ENCODE measurements at regions not wholly inside any gene's neighbourhood (a gene's known extent, or its start where the extent isn't known, plus 50 kb on each side); places are given as distances from the start of the nearest gene placed in this dataset.
"Not testable (repeated sequence)": the region's sequence is repeated elsewhere in the genome, so short reads cannot be mapped to it uniquely, and the experiment has no call there.

DNA sequence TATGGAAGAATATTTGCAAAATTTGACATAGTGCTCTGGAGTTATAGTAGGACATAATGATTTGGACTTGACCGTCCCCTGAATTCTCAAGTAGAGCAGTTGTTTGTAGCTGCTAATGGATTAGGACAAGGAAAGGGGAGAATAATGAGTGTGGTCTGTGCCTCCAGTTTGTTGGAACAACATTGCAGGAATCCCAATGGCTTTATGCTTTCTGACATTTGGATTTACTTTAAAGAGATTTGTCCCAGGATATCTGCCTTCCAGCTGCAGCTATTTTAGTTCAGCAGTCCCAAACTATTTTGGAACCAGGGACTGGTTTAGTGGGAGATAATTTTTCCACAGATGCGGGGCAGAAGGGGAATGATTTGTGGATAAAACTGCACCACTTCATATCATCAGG is 648.2 kb downstream of the SLCO4C1 start:
- Histone ChIP-seq H3K9me3 (no peaks in the 10 kb centered on the region), H3K36me3 (ENCODE audit: low read depth, missing control alignments) (no peaks in the 10 kb centered on the region), H3K27ac (no peak overlapping the region), H3K4me3 (no peak overlapping the region), H3K4me1 (no peaks in the 10 kb centered on the region), H3K27me3 (no peaks in the 10 kb centered on the region)
- WGBS, 2 donors, result 75 to 85% methylated on average over 2 of the region's 2 CpGs
- TF ChIP-seq, protein P1, sequence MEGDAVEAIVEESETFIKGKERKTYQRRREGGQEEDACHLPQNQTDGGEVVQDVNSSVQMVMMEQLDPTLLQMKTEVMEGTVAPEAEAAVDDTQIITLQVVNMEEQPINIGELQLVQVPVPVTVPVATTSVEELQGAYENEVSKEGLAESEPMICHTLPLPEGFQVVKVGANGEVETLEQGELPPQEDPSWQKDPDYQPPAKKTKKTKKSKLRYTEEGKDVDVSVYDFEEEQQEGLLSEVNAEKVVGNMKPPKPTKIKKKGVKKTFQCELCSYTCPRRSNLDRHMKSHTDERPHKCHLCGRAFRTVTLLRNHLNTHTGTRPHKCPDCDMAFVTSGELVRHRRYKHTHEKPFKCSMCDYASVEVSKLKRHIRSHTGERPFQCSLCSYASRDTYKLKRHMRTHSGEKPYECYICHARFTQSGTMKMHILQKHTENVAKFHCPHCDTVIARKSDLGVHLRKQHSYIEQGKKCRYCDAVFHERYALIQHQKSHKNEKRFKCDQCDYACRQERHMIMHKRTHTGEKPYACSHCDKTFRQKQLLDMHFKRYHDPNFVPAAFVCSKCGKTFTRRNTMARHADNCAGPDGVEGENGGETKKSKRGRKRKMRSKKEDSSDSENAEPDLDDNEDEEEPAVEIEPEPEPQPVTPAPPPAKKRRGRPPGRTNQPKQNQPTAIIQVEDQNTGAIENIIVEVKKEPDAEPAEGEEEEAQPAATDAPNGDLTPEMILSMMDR (IDR thresholded peaks at IDR 0.05), result no peak
- no peak for TF ChIP-seq POLR2A (IDR thresholded peaks at IDR 0.05)
- DNase-seq, result no peak
- intact Hi-C loops (cut with DNase I; ENCODE audit: low total_unique reads), result no loop called here

DNA sequence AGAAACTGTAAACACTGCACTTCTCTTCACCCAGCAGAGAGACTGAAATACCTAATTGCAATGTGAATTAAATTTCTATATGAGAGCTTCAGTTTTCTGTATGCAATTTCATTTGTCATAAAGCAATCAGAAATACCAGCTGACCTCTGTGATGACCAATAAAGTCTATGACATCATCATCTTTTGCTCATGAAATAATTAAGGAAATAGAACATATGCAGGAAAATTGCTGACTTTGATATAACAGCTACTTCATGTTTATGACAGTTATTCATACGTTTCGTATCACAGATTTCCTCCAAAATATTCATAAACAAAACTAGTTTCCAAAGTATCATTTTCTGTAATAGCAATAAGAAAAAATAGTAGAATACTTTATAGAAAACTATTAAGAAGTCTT is 652.3 kb downstream of the SLCO4C1 start:
- WGBS, 2 donors, result 83 to 91% methylated on average over 2 of the region's 2 CpGs
- Histone ChIP-seq H3K4me3 (no peak overlapping the region), H3K9me3 (no peaks in the 10 kb centered on the region), H3K27ac (no peak overlapping the region), H3K36me3 (ENCODE audit: low read depth, missing control alignments) (no peaks in the 10 kb centered on the region), H3K27me3 (no peaks in the 10 kb centered on the region), H3K4me1 (no peaks in the 10 kb centered on the region)
- intact Hi-C loops (cut with DNase I; ENCODE audit: low total_unique reads), result no loop called here
- TF ChIP-seq, protein P1 (IDR thresholded peaks at IDR 0.05), result no peak
- TF ChIP-seq POLR2A (IDR thresholded peaks at IDR 0.05), result no peak
- no peak for DNase-seq

DNA sequence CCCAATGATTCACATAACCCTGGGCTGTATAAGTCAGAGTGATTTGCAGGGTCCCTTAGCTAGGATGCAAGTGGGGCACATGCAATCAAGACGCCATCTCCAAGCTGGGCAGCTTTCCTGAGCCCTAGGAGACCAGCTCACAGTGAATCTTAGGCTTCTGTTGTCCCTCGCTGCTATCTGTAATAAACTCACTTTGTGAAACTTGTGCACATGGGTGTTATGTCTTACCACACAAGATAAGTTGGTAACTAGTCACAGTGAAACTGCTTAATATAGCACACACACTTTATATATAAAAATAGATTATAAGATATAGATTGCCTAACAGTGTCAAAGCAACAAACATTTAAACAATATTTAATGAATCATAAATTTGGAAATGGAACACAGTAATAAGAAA is 658.5 kb downstream of the SLCO4C1 start:
- Histone ChIP-seq H3K9me3 (no peaks in the 10 kb centered on the region), H3K27ac (no peak overlapping the region), H3K27me3 (no peaks in the 10 kb centered on the region), H3K4me3 (no peak overlapping the region), H3K36me3 (ENCODE audit: low read depth, missing control alignments) (no peaks in the 10 kb centered on the region), H3K4me1 (no peaks in the 10 kb centered on the region)
- intact Hi-C loops (cut with DNase I; ENCODE audit: low total_unique reads), result no loop called here
- WGBS, 2 donors, result 94 to 98% methylated on average over 2 of the region's 2 CpGs
- no peak for TF ChIP-seq POLR2A (IDR thresholded peaks at IDR 0.05)
- TF ChIP-seq, protein P1 (IDR thresholded peaks at IDR 0.05), result no peak
- no peak for DNase-seq

DNA sequence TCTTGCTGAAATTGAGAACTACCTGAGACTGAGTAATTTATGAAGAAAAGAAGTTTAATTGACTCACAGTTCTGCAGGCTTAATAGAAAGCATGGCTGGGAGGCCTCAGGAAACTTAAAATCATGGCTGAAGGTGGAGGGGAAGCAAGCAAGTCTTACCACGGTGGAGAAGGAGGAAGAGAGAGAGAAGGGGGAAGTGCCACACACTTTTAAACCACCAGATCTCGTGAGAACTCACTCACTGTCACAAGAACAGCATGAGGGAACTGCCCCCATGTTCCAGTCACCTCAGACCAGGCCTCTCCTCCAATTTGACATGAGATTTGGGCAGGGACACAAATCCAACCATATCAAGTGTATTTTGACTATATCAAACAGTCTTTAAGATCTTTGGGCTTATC is 668.3 kb downstream of the SLCO4C1 start:
- H3K36me3 ChIP-seq (ENCODE audit: low read depth, missing control alignments); H3K9me3 ChIP-seq; H3K4me3 ChIP-seq; H3K27ac ChIP-seq; DNase-seq; H3K27me3 ChIP-seq; intact Hi-C loops (cut with DNase I; ENCODE audit: low total_unique reads); H3K4me1 ChIP-seq: not testable (repeated sequence)
- WGBS, 2 donors, result 45 to 54% methylated on average over 2 of the region's 2 CpGs

DNA sequence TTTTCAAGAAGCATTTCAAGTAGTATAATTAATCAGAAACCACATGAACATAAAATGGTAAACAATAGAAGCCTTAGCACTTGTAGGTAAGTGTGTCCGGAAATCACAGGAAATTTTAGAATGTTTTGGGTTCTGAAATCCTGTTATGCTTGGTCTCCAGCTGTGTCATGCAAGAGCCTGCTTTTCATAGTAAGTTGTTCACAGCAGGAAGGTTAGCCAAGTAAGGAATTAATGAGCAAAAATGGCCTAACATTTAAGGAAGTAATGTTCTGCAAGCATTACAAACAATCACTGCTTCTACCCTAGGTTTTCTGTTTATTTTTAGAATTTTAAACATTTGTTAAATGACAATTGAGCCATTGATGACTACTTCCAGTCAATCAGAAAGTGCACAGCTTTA is 669.5 kb downstream of the SLCO4C1 start:
- no peak for TF ChIP-seq POLR2A (IDR thresholded peaks at IDR 0.05)
- TF ChIP-seq, protein P1 (IDR thresholded peaks at IDR 0.05), result no peak
- Histone ChIP-seq H3K4me1 (no peaks in the 10 kb centered on the region), H3K9me3 (no peaks in the 10 kb centered on the region), H3K36me3 (ENCODE audit: low read depth, missing control alignments) (no peaks in the 10 kb centered on the region), H3K4me3 (no peak overlapping the region), H3K27ac (no peak overlapping the region), H3K27me3 (no peaks in the 10 kb centered on the region)
- no peak for DNase-seq
- intact Hi-C loops (cut with DNase I; ENCODE audit: low total_unique reads), result no loop called here
- 56 to 86% methylated on average over 1 of the region's 1 CpG for WGBS, 2 donors

All from testis (tissue), 2 donors.